B cell (primary cell): ENCODE measurements at regions not wholly inside any gene's neighbourhood (a gene's known extent, or its start where the extent isn't known, plus 50 kb on each side); places are given as distances from the start of the nearest gene placed in this dataset.

Experiments
- ATAC-seq: fragments of 200-7000 bp; cut with Tn5 transposase; one replicate; pipeline ENCODE4 v1.10.0; 2021; ENCODE audit warnings: low read depth, mild to moderate bottlenecking, moderate number of reproducible peaks, moderate library complexity
- CTCF ChIA-PET: fragments of 350-600 bp; sonication (Branson Sonifier 250); formaldehyde crosslinking; loops from one replicate; lab custom pipeline; 2021; ENCODE audit warnings: antibody characterized with exemption, inconsistent platforms; lab: Charles Lee
- POLR2A ChIA-PET: fragments of 350-600 bp; sonication (Branson Sonifier 250); formaldehyde crosslinking; loops from one replicate; lab custom pipeline; 2021; ENCODE audit warnings: antibody characterized with exemption; lab: Charles Lee
- DNase-seq: peaks from one replicate; pipeline ENCODE4 v3.0.0; 2013
- H2AFZ ChIP-seq: 2 replicates; pipeline ENCODE4 v1.6.1; 2012; ENCODE audit warnings: mild to moderate bottlenecking, low read depth, low read length; ENCODE audit not compliant: insufficient read depth, poor library complexity, severe bottlenecking
- H3K27ac ChIP-seq, 2 donors: 1 replicate in 1 of 2; 2 replicates in 1 of 2; pipeline ENCODE4 v1.5.1; 2012 to 2013; ENCODE audit warnings: low read length in 2 of 2, mild to moderate bottlenecking in 2 of 2, moderate library complexity in 1 of 2
- H3K27me3 ChIP-seq, 4 experiments: fragments of 200-600 bp in 1 of 4; sonication (generic) in 1 of 4; replicated peaks in 1 of 4; 1 replicate in 2 of 4; 2 replicates in 2 of 4; pipeline versions ENCODE4 v1.6.1 to v1.7.0; 2013 to 2016; ENCODE audit warnings: low read length in 3 of 4, mild to moderate bottlenecking in 2 of 4, mixed read lengths in 1 of 4, moderate library complexity in 1 of 4; ENCODE audit not compliant: insufficient read depth in 4 of 4, control insufficient read depth in 3 of 4; ENCODE audit errors: control extremely low read depth in 1 of 4
- H3K36me3 ChIP-seq, 2 experiments: replicated peaks in 1 of 2; 1 replicate in 1 of 2; 2 replicates in 1 of 2; pipeline versions ENCODE4 v1.6.1 to v1.7.1; 2013; ENCODE audit warnings: low read length in 1 of 2; ENCODE audit not compliant: insufficient read depth in 2 of 2, control insufficient read depth in 1 of 2; ENCODE audit errors: control extremely low read depth in 1 of 2, extremely low read depth in 1 of 2
- H3K4me1 ChIP-seq, 2 donors: fragments of 200-600 bp in 1 of 2; sonication (generic) in 1 of 2; 1 replicate in 1 of 2; 2 replicates in 1 of 2; pipeline versions ENCODE4 v1.5.1 to v1.6.1; 2013 to 2017; ENCODE audit warnings: low read length in 2 of 2; ENCODE audit not compliant: control insufficient read depth in 2 of 2, insufficient read depth in 2 of 2
- H3K4me2 ChIP-seq: replicated peaks from 2 replicates; pipeline ENCODE3; 2012; ENCODE audit warnings: mild to moderate bottlenecking, low read depth, low read length; ENCODE audit not compliant: poor library complexity, severe bottlenecking
- H3K4me3 ChIP-seq, 5 experiments: fragments of 200-600 bp in 1 of 5; sonication (generic) in 1 of 5; 1 replicate in 3 of 5; 2 replicates in 2 of 5; pipeline versions ENCODE4 v1.5.1 to v1.7.0; 2011 to 2016; ENCODE audit warnings: low read length in 4 of 5, mild to moderate bottlenecking in 4 of 5, low read depth in 2 of 5, control low read depth in 1 of 5, moderate library complexity in 1 of 5; ENCODE audit not compliant: insufficient read depth in 1 of 5; ENCODE audit errors: control extremely low read depth in 1 of 5, extremely low read depth in 1 of 5
- H3K79me2 ChIP-seq: fragments of 200-600 bp; sonication (generic); one replicate; pipeline ENCODE4 v1.6.0; 2016; ENCODE audit warnings: low read length; ENCODE audit not compliant: control insufficient read depth, insufficient read depth
- H3K9ac ChIP-seq: fragments of 200-600 bp; sonication (generic); 2 replicates; pipeline ENCODE4 v1.6.1; 2017; ENCODE audit warnings: mild to moderate bottlenecking, low read length, moderate library complexity
- H3K9me3 ChIP-seq, 3 donors: one replicate each; pipeline versions ENCODE4 v1.6.1 to v1.7.1; 2013; ENCODE audit warnings: low read length in 2 of 3; ENCODE audit not compliant: control insufficient read depth in 2 of 3, insufficient read depth in 1 of 3; ENCODE audit errors: control extremely low read depth in 1 of 3
- H4K20me1 ChIP-seq: 2 replicates; pipeline ENCODE4 v1.6.0; 2012; ENCODE audit warnings: mild to moderate bottlenecking, low read length; ENCODE audit not compliant: insufficient read depth, control insufficient read depth, poor library complexity, severe bottlenecking
- H3K27ac Mint-ChIP-seq: one replicate; pipeline ENCODE4 v1.8.0; 2021; ENCODE audit warnings: mixed read lengths
- H3K27me3 Mint-ChIP-seq: one replicate; pipeline ENCODE4 v1.8.0; 2021; ENCODE audit warnings: mixed read lengths
- H3K4me1 Mint-ChIP-seq: one replicate; pipeline ENCODE4 v1.8.0; 2021; ENCODE audit warnings: mixed read lengths
- H3K4me3 Mint-ChIP-seq: one replicate; pipeline ENCODE4 v1.8.0; 2021; ENCODE audit warnings: mixed read lengths
- H3K9me3 Mint-ChIP-seq: one replicate; pipeline ENCODE4 v1.8.0; 2022; ENCODE audit warnings: mixed read lengths; ENCODE audit not compliant: insufficient read depth
- CTCF ChIP-seq: fragments of 200-600 bp; IDR thresholded peaks from one replicate; pipeline ENCODE4 v1.8.0; 2022; ENCODE audit warnings: antibody characterized with exemption, mild to moderate bottlenecking
- EZH2 ChIP-seq: IDR thresholded peaks from 2 replicates; pipeline ENCODE4 v1.6.1; 2012; ENCODE audit warnings: borderline replicate concordance, low read depth, mild to moderate bottlenecking, moderate library complexity, low read length; ENCODE audit not compliant: insufficient read depth, poor library complexity, severe bottlenecking
- WGBS: methylation state at CpG from one replicate; pipeline ENCODE4 v1.1.5; 2013; ENCODE audit warnings: missing lambda C conversion rate; ENCODE audit not compliant: insufficient coverage; 5-methylcytosine and 5-hydroxymethylcytosine counted together
- intact Hi-C: fragments of 100-400 bp; cut with micrococcal nuclease; formaldehyde crosslinking; loops from one replicate; pipeline ENCODE4 v1.10.0; 2022

GRCh38 chr3:72109327-72110259, 324.6 kb upstream of the PROK2 start:
- no peaks in the 10 kb centered on the region for H4K20me1 ChIP-seq
- H3K9me3 ChIP-seq, result no peaks in the 10 kb centered on the region
- peaks cover 24% of the 10 kb centered on the region for H3K27me3 Mint-ChIP-seq
- no peaks in the 10 kb centered on the region for H3K9me3 Mint-ChIP-seq
- H3K4me3 ChIP-seq, result no peak overlapping the region
- no peaks in the 10 kb centered on the region for H3K36me3 ChIP-seq
- no peak overlapping the region for H3K27ac ChIP-seq
- ATAC-seq, result no peak
- H3K4me1 Mint-ChIP-seq, result peaks cover 3% of the 10 kb centered on the region
- H3K4me2 ChIP-seq, result no peak overlapping the region
- H3K27ac Mint-ChIP-seq, result no peak overlapping the region
- no peaks in the 10 kb centered on the region for H3K79me2 ChIP-seq
- POLR2A ChIA-PET, result no interaction called here
- intact Hi-C loops, result loop anchor here (10.0 kb wide), 2 partner anchors 205 to 385 kb away; partner anchors contain the start of gene EIF4E3
- CTCF ChIA-PET, result no interaction called here
- no peak overlapping the region for H2AFZ ChIP-seq
- peaks cover 0 to 7% (median 5%) of the 10 kb centered on the region in 4 experiments for H3K27me3 ChIP-seq
- no peak overlapping the region for H3K9ac ChIP-seq
- DNase-seq, result no peak
- no peak overlapping the region for H3K4me3 Mint-ChIP-seq
- H3K4me1 ChIP-seq, result no peaks in the 10 kb centered on the region
- TF ChIP-seq CTCF (no peak), EZH2 (no peak)
- WGBS, result 80% methylated on average over 9 of the region's 17 CpGs

- Histone ChIP-seq H3K9me3 (no peaks in the 10 kb centered on the region), H3K4me1 (peaks cover 29 to 32% of the 10 kb centered on the region in 2 donors), H3K79me2 (no peaks in the 10 kb centered on the region), H3K27ac (no peak overlapping the region), H3K9ac (no peak overlapping the region), H4K20me1 (no peaks in the 10 kb centered on the region), H3K27me3 (peaks cover 0 to 4% (median 0%) of the 10 kb centered on the region in 4 experiments), H2AFZ (no peak overlapping the region), H3K36me3 (no peaks in the 10 kb centered on the region), H3K4me2 (no peak overlapping the region), H3K4me3 (no peak overlapping the region)
- ChIA-PET POLR2A (no interaction called here), CTCF (interaction anchor here (1.1 kb wide), 1 partner anchor 52 kb away, joined by 3 read pairs; no protein-coding TSS in a partner anchor)
- intact Hi-C loops, result loop anchor here (10.0 kb wide), 2 partner anchors 201 to 381 kb away; partner anchors contain the start of gene EIF4E3
- WGBS, result 96% methylated on average over 5 of the region's 6 CpGs
- H3K27me3 Mint-ChIP-seq, result peaks cover 25% of the 10 kb centered on the region
- no peak overlapping the region for H3K27ac Mint-ChIP-seq
- no peaks in the 10 kb centered on the region for H3K9me3 Mint-ChIP-seq
- TF ChIP-seq EZH2 (no peak), CTCF (no peak)
- H3K4me3 Mint-ChIP-seq, result no peak overlapping the region
- H3K4me1 Mint-ChIP-seq, result peaks cover 33% of the 10 kb centered on the region
- DNase-seq (no peak), ATAC-seq (no peak)
Measured at GRCh38 chr3:72105306-72105705, 320.4 kb upstream of the PROK2 start.
